CD4-positive, CD25-positive, alpha-beta regulatory T cell (primary cell): ENCODE measurements at regions not wholly inside any gene's neighbourhood (a gene's known extent, or its start where the extent isn't known, plus 50 kb on each side); places are given as distances from the start of the nearest gene placed in this dataset.
"Not testable (repeated sequence)": the region's sequence is repeated elsewhere in the genome, so short reads cannot be mapped to it uniquely, and the experiment has no call there.

Experiments used
- ATAC-seq, 2 donors: fragments of 150-1000 bp; cut with Tn5 transposase; one replicate each; pipeline ENCODE4 v1.10.0; 2021; ENCODE audit warnings: low read depth in 2 of 2, moderate number of reproducible peaks in 2 of 2, moderate library complexity in 1 of 2
- DNase-seq, 3 donors: peaks; one replicate each; pipeline versions ENCODE4 v3.0.0 to v3.0.0-alpha.2; 2012 to 2022; ENCODE audit warnings: mixed read lengths in 1 of 3
- H3K27ac ChIP-seq: one replicate; pipeline ENCODE4 v1.7.0; 2013; ENCODE audit warnings: mild to moderate bottlenecking, low read length; ENCODE audit not compliant: insufficient read depth, poor library complexity, severe bottlenecking
- H3K27me3 ChIP-seq: one replicate; pipeline ENCODE4 v1.7.0; 2013; ENCODE audit warnings: low read length; ENCODE audit not compliant: control insufficient read depth, insufficient read depth
- H3K36me3 ChIP-seq: one replicate; pipeline ENCODE4 v1.7.0; 2013; ENCODE audit warnings: mild to moderate bottlenecking, low read length, moderate library complexity; ENCODE audit not compliant: control insufficient read depth, insufficient read depth
- H3K4me1 ChIP-seq: 2 replicates; pipeline ENCODE4 v1.7.0; 2013; ENCODE audit warnings: mild to moderate bottlenecking, low read length; ENCODE audit not compliant: insufficient read depth, control insufficient read depth, poor library complexity, severe bottlenecking
- H3K4me3 ChIP-seq: one replicate; pipeline ENCODE4 v1.7.0; 2013; ENCODE audit warnings: low read depth, mild to moderate bottlenecking, low read length, moderate library complexity
- H3K9me3 ChIP-seq, 2 experiments: 1 replicate in 1 of 2; 2 replicates in 1 of 2; pipeline ENCODE4 v1.7.0; 2013; ENCODE audit warnings: low read length in 2 of 2, mild to moderate bottlenecking in 1 of 2, moderate library complexity in 1 of 2; ENCODE audit not compliant: control insufficient read depth in 2 of 2
- H3K27ac Mint-ChIP-seq, 3 donors: one replicate each; pipeline ENCODE4 v1.8.0; 2020 to 2022; ENCODE audit warnings: mild to moderate bottlenecking in 3 of 3, mixed read lengths in 3 of 3, moderate library complexity in 2 of 3
- H3K27me3 Mint-ChIP-seq: one replicate; pipeline ENCODE4 v1.8.0; 2022; ENCODE audit warnings: mild to moderate bottlenecking, mixed read lengths
- H3K36me3 Mint-ChIP-seq: one replicate; pipeline ENCODE4 v1.8.0; 2020; ENCODE audit warnings: mixed read lengths
- H3K4me1 Mint-ChIP-seq, 4 donors: one replicate each; pipeline ENCODE4 v1.8.0; 2020 to 2022; ENCODE audit warnings: mixed read lengths in 4 of 4, mild to moderate bottlenecking in 1 of 4
- H3K4me3 Mint-ChIP-seq, 4 donors: one replicate each; pipeline ENCODE4 v1.8.0; 2020 to 2022; ENCODE audit warnings: mild to moderate bottlenecking in 4 of 4, mixed read lengths in 4 of 4, moderate library complexity in 3 of 4
- H3K9me3 Mint-ChIP-seq, 7 donors: one replicate each; pipeline ENCODE4 v1.8.0; 2020 to 2022; ENCODE audit warnings: mixed read lengths in 7 of 7, mild to moderate bottlenecking in 3 of 7, moderate library complexity in 2 of 7

DNA sequence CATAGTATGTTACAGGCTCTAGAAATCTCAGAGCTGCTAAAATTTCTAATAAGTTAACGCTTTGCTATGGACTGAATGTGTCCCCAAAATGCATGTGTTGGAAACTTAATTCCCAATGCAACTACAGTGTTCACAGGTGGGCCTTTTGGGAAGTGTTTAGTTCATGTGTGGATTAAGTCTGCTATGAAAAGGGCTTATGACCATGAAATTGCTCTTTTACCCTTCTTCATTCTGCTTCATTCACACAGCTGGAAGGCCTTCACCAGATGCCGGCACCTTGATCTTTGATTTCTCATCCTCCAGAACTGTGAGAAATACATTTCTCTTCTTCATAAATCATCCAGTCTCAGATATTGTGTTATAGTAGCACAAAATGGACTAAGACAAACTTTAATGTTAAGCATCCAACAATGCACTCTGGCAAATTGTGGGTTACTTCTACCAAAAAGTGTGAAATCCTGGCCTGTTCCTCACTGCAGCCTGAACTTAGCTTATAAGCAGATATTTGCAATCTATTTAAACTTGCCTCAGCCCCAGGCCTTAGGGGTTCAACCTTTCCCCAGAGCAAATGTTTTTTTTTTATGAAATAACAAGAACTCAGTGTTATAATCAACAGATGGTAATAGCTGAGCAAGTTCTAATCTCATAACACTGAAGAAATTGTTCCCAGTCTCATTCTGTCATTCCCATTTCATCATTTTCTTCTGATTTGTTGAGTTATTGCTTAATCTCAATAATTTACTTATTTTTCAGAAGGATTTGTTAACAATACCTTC is 523.6 kb downstream of the KIF20B start:
- Histone ChIP-seq H3K4me1 (no peaks in the 10 kb centered on the region), H3K9me3 (no peaks in the 10 kb centered on the region), H3K36me3 (no peaks in the 10 kb centered on the region), H3K27me3 (no peaks in the 10 kb centered on the region), H3K4me3 (no peak overlapping the region), H3K27ac (no peak overlapping the region)
- no peaks in the 10 kb centered on the region for H3K4me1 Mint-ChIP-seq
- H3K27me3 Mint-ChIP-seq, result no peaks in the 10 kb centered on the region
- no peak overlapping the region for H3K27ac Mint-ChIP-seq
- H3K4me3 Mint-ChIP-seq, result no peak overlapping the region
- no peaks in the 10 kb centered on the region for H3K36me3 Mint-ChIP-seq
- ATAC-seq, result no peak
- no peak for DNase-seq
- H3K9me3 Mint-ChIP-seq, result peaks cover 0 to 6% (median 4%) of the 10 kb centered on the region in 7 donors

- H3K9me3 Mint-ChIP-seq, result peaks cover 0 to 9% (median 4%) of the 10 kb centered on the region in 7 donors
- Histone ChIP-seq H3K27me3 (no peaks in the 10 kb centered on the region), H3K9me3 (no peaks in the 10 kb centered on the region), H3K36me3 (no peaks in the 10 kb centered on the region), H3K4me1 (no peaks in the 10 kb centered on the region), H3K4me3 (no peak overlapping the region), H3K27ac (no peak overlapping the region)
- DNase-seq (no peak), ATAC-seq (no peak)
- H3K27me3 Mint-ChIP-seq, result no peaks in the 10 kb centered on the region
- H3K36me3 Mint-ChIP-seq, result no peaks in the 10 kb centered on the region
- H3K27ac Mint-ChIP-seq, result no peak overlapping the region
- H3K4me1 Mint-ChIP-seq, result no peaks in the 10 kb centered on the region
- H3K4me3 Mint-ChIP-seq, result no peak overlapping the region
These were observed 525.1 kb downstream of the KIF20B start for GRCh38 chr10:90226517-90226916.

DNA sequence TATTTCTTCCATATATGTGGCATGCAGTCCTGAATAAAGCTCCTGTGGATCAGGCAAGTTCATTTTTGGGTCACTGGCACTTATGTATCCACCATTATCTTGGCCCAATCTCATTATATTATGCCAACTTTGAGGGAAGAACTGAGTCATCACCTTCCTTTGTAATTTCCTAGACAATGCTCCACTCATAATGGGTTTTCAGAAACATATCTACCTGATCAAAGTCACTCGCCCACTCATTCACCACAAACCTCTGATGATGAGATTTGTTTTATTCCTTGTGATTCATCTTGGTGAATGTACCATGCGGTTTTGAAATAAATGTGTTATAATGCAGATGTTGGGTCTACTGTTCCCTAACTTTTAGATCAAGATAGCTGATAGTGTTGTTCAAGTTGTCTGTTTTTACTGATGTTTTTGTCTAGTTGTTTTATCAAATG is 525.8 kb downstream of the KIF20B start:
- Mint-ChIP-seq H3K27me3 (no peaks in the 10 kb centered on the region), H3K4me3 (no peak overlapping the region), H3K27ac (no peak overlapping the region), H3K9me3 (peaks cover 0 to 14% (median 4%) of the 10 kb centered on the region in 7 donors), H3K4me1 (no peaks in the 10 kb centered on the region), H3K36me3 (no peaks in the 10 kb centered on the region)
- ATAC-seq (no peak), DNase-seq (peak in 1 of 3 donors; percentile 1)
- Histone ChIP-seq H3K4me1 (no peaks in the 10 kb centered on the region), H3K9me3 (no peaks in the 10 kb centered on the region), H3K27ac (no peak overlapping the region), H3K36me3 (no peaks in the 10 kb centered on the region), H3K27me3 (no peaks in the 10 kb centered on the region), H3K4me3 (no peak overlapping the region)

DNA sequence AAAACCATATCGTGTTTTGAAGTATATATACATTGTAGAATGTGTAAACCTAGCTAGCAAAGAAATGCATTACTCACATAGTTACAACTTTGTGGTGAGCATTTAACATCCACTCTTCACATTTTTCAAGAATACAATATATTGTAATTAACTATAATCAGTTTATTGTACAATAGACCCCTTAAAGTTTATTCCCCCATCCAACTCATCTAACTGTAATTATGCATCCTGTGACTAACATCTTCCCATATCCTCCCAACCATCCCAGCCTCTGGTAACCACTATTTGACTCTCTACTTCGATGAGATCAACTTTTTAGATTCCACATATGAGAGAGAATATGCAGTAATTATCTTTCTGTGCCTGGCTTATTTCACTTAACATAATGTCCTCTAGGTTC is 526.4 kb downstream of the KIF20B start:
- no peaks in the 10 kb centered on the region for H3K36me3 ChIP-seq

GRCh38 chr10:90229486-90229885 is 528.1 kb downstream of the KIF20B start:
- H3K4me3 ChIP-seq, result no peak overlapping the region
- no peaks in the 10 kb centered on the region for H3K36me3 ChIP-seq
- H3K4me1 ChIP-seq, result no peaks in the 10 kb centered on the region
- Mint-ChIP-seq H3K4me3 (no peak overlapping the region), H3K4me1 (no peaks in the 10 kb centered on the region), H3K9me3 (peaks cover 0 to 20% (median 4%) of the 10 kb centered on the region in 7 donors), H3K36me3 (no peaks in the 10 kb centered on the region), H3K27me3 (no peaks in the 10 kb centered on the region), H3K27ac (no peak overlapping the region)
- DNase-seq (no peak), ATAC-seq (no peak)
- no peak overlapping the region for H3K27ac ChIP-seq
- H3K27me3 ChIP-seq, result no peaks in the 10 kb centered on the region
- no peaks in the 10 kb centered on the region for H3K9me3 ChIP-seq

More for the DNA sequence above, 526.4 kb downstream of the KIF20B start:
- DNase-seq, result no peak
- Histone ChIP-seq H3K4me1 (no peaks in the 10 kb centered on the region), H3K4me3 (no peak overlapping the region), H3K9me3 (no peaks in the 10 kb centered on the region), H3K27me3 (no peaks in the 10 kb centered on the region), H3K27ac (no peak overlapping the region)
- H3K4me1 Mint-ChIP-seq, result no peaks in the 10 kb centered on the region
- no peaks in the 10 kb centered on the region for H3K36me3 Mint-ChIP-seq
- no peak overlapping the region for H3K27ac Mint-ChIP-seq
- peaks cover 0 to 15% (median 4%) of the 10 kb centered on the region in 7 donors for H3K9me3 Mint-ChIP-seq
- H3K4me3 Mint-ChIP-seq, result no peak overlapping the region
- no peaks in the 10 kb centered on the region for H3K27me3 Mint-ChIP-seq
- no peak for ATAC-seq

DNA sequence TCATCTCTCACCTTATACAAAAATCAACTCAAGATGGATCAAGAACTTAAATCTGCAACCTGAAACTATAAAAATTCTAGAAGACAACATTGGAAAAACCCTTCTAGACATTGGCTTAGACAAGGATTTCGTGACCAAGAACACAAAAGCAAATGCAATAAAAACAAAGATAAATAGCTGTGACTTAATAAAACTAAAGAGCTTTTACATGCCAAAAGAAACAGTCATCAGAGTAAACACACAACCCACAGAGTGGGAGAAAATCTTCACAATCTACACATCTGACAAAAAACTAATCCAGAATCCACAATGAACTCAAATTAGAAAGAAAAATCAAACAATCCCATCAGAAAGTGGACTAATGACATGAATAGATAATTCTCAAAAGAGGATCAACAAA is 532.4 kb downstream of the KIF20B start:
- not testable (repeated sequence) for H3K4me3 Mint-ChIP-seq, ATAC-seq, H3K36me3 Mint-ChIP-seq

DNA sequence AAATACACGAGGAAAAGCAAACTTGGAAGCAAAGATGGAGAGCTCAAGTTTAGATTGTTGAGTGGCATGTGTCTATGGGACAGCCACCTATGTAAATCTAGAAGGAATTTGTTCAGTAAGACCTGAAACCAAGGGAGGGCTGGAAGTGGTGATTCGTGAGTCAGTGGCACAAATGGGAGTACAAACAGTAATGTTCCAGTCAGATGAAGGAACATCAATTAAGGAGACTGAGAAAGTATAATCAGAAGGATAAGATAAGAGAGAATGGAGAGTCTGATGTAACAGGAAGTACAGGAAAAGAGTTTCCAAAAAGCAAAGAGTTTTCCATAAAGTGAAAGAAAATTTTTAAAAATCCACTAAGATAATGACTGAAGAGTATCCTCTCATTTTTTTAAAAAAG is 544.2 kb downstream of the KIF20B start:
- Mint-ChIP-seq H3K9me3 (peaks cover 0 to 10% (median 0%) of the 10 kb centered on the region in 7 donors), H3K27me3 (no peaks in the 10 kb centered on the region), H3K4me1 (no peaks in the 10 kb centered on the region), H3K27ac (no peak overlapping the region), H3K4me3 (no peak overlapping the region), H3K36me3 (no peaks in the 10 kb centered on the region)
- H3K4me1 ChIP-seq, result no peaks in the 10 kb centered on the region
- no peak for DNase-seq
- no peak overlapping the region for H3K27ac ChIP-seq
- H3K27me3 ChIP-seq, result no peaks in the 10 kb centered on the region
- no peaks in the 10 kb centered on the region for H3K36me3 ChIP-seq
- ATAC-seq, result no peak
- no peaks in the 10 kb centered on the region for H3K9me3 ChIP-seq
- H3K4me3 ChIP-seq, result no peak overlapping the region

More for the DNA sequence above, 532.4 kb downstream of the KIF20B start:
- H3K9me3 Mint-ChIP-seq, result peaks cover 0 to 20% (median 3%) of the 10 kb centered on the region in 7 donors
- not testable (repeated sequence) for H3K27me3 Mint-ChIP-seq, H3K4me1 Mint-ChIP-seq, H3K27me3 ChIP-seq, H3K4me1 ChIP-seq, H3K27ac ChIP-seq, DNase-seq, H3K36me3 ChIP-seq, H3K4me3 ChIP-seq, H3K9me3 ChIP-seq, H3K27ac Mint-ChIP-seq

- H3K9me3 ChIP-seq, H3K36me3 Mint-ChIP-seq, H3K27me3 Mint-ChIP-seq, ATAC-seq, H3K27ac ChIP-seq, H3K4me1 ChIP-seq, H3K4me3 Mint-ChIP-seq, DNase-seq, H3K4me3 ChIP-seq, H3K27me3 ChIP-seq, H3K9me3 Mint-ChIP-seq, H3K36me3 ChIP-seq, H3K27ac Mint-ChIP-seq, H3K4me1 Mint-ChIP-seq: not testable (repeated sequence)
These were observed 549.4 kb downstream of the KIF20B start for GRCh38 chr10:90250784-90251183.
